Neuronal stem cell (in vitro differentiated cells): ENCODE measurements at regions not wholly inside any gene's neighbourhood (a gene's known extent, or its start where the extent isn't known, plus 50 kb on each side); places are given as distances from the start of the nearest gene placed in this dataset.
A peak's percentile ranks its signal among the peaks of the same experiment; 100 is the strongest.

Experiments
- DNase-seq: peaks from one replicate; pipeline ENCODE4 v3.0.0-alpha.2; 2013; ENCODE audit warnings: low spot score
- H2AFZ ChIP-seq: one replicate; pipeline ENCODE4 v1.6.1; 2013; ENCODE audit warnings: mild to moderate bottlenecking, low read length, inconsistent platforms
- H2AK5ac ChIP-seq: 2 replicates; pipeline ENCODE4 v1.6.1; 2013; ENCODE audit warnings: low read depth, mild to moderate bottlenecking, inconsistent platforms, low read length, moderate library complexity, mixed read lengths
- H2BK120ac ChIP-seq: 2 replicates; pipeline ENCODE4 v1.6.1; 2013; ENCODE audit warnings: low read depth, mild to moderate bottlenecking, inconsistent platforms, low read length, moderate library complexity, mixed read lengths
- H2BK12ac ChIP-seq: one replicate; pipeline ENCODE4 v1.6.1; 2013; ENCODE audit warnings: low read length, inconsistent platforms
- H2BK15ac ChIP-seq: 2 replicates; pipeline ENCODE4 v1.6.1; 2013; ENCODE audit warnings: mild to moderate bottlenecking, low read length, inconsistent platforms, mixed read lengths
- H2BK5ac ChIP-seq: one replicate; pipeline ENCODE4 v1.6.1; 2013; ENCODE audit warnings: inconsistent platforms, mild to moderate bottlenecking, low read length, moderate library complexity
- H3K14ac ChIP-seq: one replicate; pipeline ENCODE4 v1.6.1; 2013; ENCODE audit warnings: low read length, inconsistent platforms
- H3K18ac ChIP-seq: 2 replicates; pipeline ENCODE4 v1.6.1; 2013; ENCODE audit warnings: low read length, inconsistent platforms
- H3K23ac ChIP-seq: 2 replicates; pipeline ENCODE4 v1.6.1; 2013; ENCODE audit warnings: low read depth, mild to moderate bottlenecking, mixed read lengths, low read length, inconsistent platforms; ENCODE audit not compliant: poor library complexity
- H3K27ac ChIP-seq: replicated peaks from 3 replicates; pipeline ENCODE4 v1.5.1; 2013; ENCODE audit warnings: low read length, inconsistent platforms
- H3K27me3 ChIP-seq, 3 experiments: 2 replicates each; pipeline ENCODE4 v1.6.1; 2013; ENCODE audit warnings: low read length in 3 of 3, mild to moderate bottlenecking in 2 of 3, inconsistent platforms in 1 of 3, low read depth in 1 of 3, mixed read lengths in 1 of 3, moderate library complexity in 1 of 3; ENCODE audit not compliant: control insufficient read depth in 3 of 3, insufficient read depth in 3 of 3
- H3K36me3 ChIP-seq, 2 donors: replicated peaks in 1 of 2; 2 replicates each; pipeline ENCODE4 v1.6.1; 2013; ENCODE audit warnings: low read length in 2 of 2; ENCODE audit not compliant: control insufficient read depth in 2 of 2, insufficient read depth in 2 of 2
- H3K4ac ChIP-seq: 2 replicates; pipeline ENCODE4 v1.6.1; 2013; ENCODE audit warnings: inconsistent platforms, mild to moderate bottlenecking, low read length, moderate library complexity
- H3K4me1 ChIP-seq, 2 donors: 1 replicate in 1 of 2; 2 replicates in 1 of 2; pipeline ENCODE4 v1.6.1; 2013; ENCODE audit warnings: low read length in 2 of 2, low read depth in 1 of 2; ENCODE audit not compliant: control insufficient read depth in 2 of 2, insufficient read depth in 1 of 2
- H3K4me2 ChIP-seq: one replicate; pipeline ENCODE4 v1.6.1; 2013; ENCODE audit warnings: mild to moderate bottlenecking, low read length, inconsistent platforms; ENCODE audit not compliant: insufficient read depth, poor library complexity, severe bottlenecking
- H3K4me3 ChIP-seq, 2 donors: 2 replicates each; pipeline ENCODE4 v1.5.1; 2013; ENCODE audit warnings: low read length in 2 of 2, mild to moderate bottlenecking in 2 of 2, inconsistent platforms in 1 of 2, moderate library complexity in 1 of 2
- H3K79me1 ChIP-seq: one replicate; pipeline ENCODE4 v1.6.1; 2013; ENCODE audit warnings: low read depth, mild to moderate bottlenecking, inconsistent platforms, low read length, moderate library complexity
- H3K9ac ChIP-seq: one replicate; pipeline ENCODE4 v1.6.1; 2013; ENCODE audit warnings: mild to moderate bottlenecking, low read depth, low read length, inconsistent platforms; ENCODE audit not compliant: poor library complexity
- H3K9me3 ChIP-seq, 2 donors: replicated peaks in 1 of 2; 2 replicates each; pipeline versions ENCODE3 to v1.6.1; 2013; ENCODE audit warnings: low read length in 2 of 2, mild to moderate bottlenecking in 2 of 2, inconsistent platforms in 1 of 2, low read depth in 1 of 2, mixed read lengths in 1 of 2, moderate library complexity in 1 of 2; ENCODE audit not compliant: control insufficient read depth in 2 of 2, insufficient read depth in 1 of 2
- H4K8ac ChIP-seq: one replicate; pipeline ENCODE4 v1.6.1; 2013; ENCODE audit warnings: low read depth, mild to moderate bottlenecking, inconsistent platforms, low read length, moderate library complexity
- H4K91ac ChIP-seq: one replicate; pipeline ENCODE4 v1.6.1; 2013; ENCODE audit warnings: low read length, low read depth, mild to moderate bottlenecking, inconsistent platforms; ENCODE audit not compliant: poor library complexity
- WGBS, 2 donors: extraction: QIAGEN DNeasy Blood & Tissue Kit; methylation state at CpG; one replicate each; pipeline ENCODE4 v1.1.7; 2013; ENCODE audit warnings: missing lambda C conversion rate in 2 of 2, mixed read lengths in 1 of 2; ENCODE audit not compliant: insufficient read length in 2 of 2, insufficient replicate concordance in 1 of 2; ENCODE audit errors: extremely low coverage in 2 of 2; 5-methylcytosine and 5-hydroxymethylcytosine counted together

DNA sequence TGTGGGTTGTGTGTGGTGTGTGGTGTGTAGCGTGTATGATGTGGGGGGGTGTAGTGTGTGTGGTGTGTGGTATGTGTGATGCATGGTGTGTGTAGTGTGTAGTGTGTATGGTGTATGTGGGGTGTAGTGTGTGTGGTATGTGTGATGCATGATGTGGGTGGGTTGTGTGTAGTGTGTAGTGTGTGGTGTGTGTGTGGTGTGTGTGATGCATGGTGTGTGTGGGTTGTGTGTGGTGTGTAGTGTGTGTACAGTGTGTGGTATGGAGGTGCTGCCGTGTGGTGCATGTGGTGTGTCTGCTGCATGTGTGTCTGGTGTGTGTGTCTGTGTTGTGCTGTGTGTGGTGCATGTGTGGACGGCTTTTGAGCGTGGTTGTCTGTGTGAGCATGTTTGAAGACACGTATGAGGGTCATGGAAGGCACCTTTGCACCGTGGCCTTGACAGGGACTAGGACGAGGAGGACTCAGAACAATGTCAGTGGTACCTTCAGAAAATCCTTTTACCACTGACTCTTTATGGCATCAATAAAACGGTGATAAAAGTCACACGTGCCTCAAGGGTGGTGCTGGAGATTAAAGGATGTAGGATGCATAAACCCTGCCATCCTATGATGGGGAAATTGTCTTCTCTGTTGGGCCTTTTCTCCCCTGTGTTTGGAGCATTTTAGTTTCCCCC lies 328.7 kb upstream of the B3GAT1 start:
- H3K36me3 ChIP-seq = no peaks in the 10 kb centered on the region
- no peak overlapping the region for H2BK5ac ChIP-seq
- H2BK15ac ChIP-seq = no peak overlapping the region
- no peak overlapping the region for H2AFZ ChIP-seq
- WGBS, 2 donors = no CpG with 5 or more reads among the region's 9 CpGs
- H3K4me1 ChIP-seq = peaks cover 0 to 12% of the 10 kb centered on the region in 2 donors
- no peak overlapping the region for H2AK5ac ChIP-seq
- H2BK120ac ChIP-seq = no peak overlapping the region
- no peak overlapping the region for H3K4me2 ChIP-seq
- H2BK12ac ChIP-seq = peak overlapping the region; percentile 24
- H3K4me3 ChIP-seq = peak overlapping the region in 1 of 2 donors; percentile 68
- H3K9me3 ChIP-seq = peaks cover 0 to 3% of the 10 kb centered on the region in 2 donors
- H3K23ac ChIP-seq = peak overlapping the region; percentile 28
- H4K91ac ChIP-seq = peak overlapping the region; percentile 49
- H3K4ac ChIP-seq = no peak overlapping the region
- H3K79me1 ChIP-seq = no peaks in the 10 kb centered on the region
- H3K14ac ChIP-seq = peak overlapping the region; percentile 49
- peak overlapping the region; percentile 65 for H3K9ac ChIP-seq
- no peak for DNase-seq
- H4K8ac ChIP-seq = no peak overlapping the region
- peak overlapping the region; percentile 51 for H3K18ac ChIP-seq
- no peak overlapping the region for H3K27ac ChIP-seq
- H3K27me3 ChIP-seq = peaks cover 0 to 3% (median 0%) of the 10 kb centered on the region in 3 experiments

DNA sequence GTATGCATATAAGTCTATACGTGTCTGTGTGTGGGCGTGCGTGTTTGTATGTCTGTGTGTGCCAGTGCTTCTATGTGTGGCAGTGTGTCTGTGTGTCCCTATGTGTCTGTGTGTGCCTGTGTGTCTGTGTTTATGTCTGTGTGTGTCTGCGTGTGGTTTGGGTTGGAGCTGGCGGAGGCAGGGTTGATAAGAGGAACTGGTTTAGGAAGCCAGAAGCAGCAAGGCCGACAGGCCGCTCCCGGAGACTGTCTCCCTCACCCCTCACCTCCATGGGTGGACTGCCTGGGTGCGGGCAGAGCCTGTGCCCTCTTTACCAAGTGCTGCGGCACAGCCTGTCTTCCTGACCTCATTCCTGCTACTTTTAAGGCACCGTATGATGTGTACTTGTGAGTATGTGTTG lies 327.1 kb upstream of the B3GAT1 start:
- Histone ChIP-seq H4K8ac (no peak overlapping the region), H3K27me3 (peaks cover 0 to 3% (median 0%) of the 10 kb centered on the region in 3 experiments), H2AFZ (no peak overlapping the region), H3K14ac (no peak overlapping the region), H3K4me3 (peak overlapping the region in 1 of 2 donors; percentile 56), H2BK12ac (no peak overlapping the region), H4K91ac (no peak overlapping the region), H2BK120ac (no peak overlapping the region), H3K36me3 (no peaks in the 10 kb centered on the region), H2BK15ac (no peak overlapping the region), H3K79me1 (no peaks in the 10 kb centered on the region), H3K18ac (no peak overlapping the region), H3K23ac (peak overlapping the region; percentile 37), H2BK5ac (no peak overlapping the region), H3K4ac (peak overlapping the region; percentile 27), H2AK5ac (no peak overlapping the region), H3K9me3 (peaks cover 0 to 3% of the 10 kb centered on the region in 2 donors), H3K4me1 (peaks cover 0 to 12% of the 10 kb centered on the region in 2 donors), H3K27ac (no peak overlapping the region), H3K9ac (no peak overlapping the region), H3K4me2 (no peak overlapping the region)
- no peak for DNase-seq
- WGBS, 2 donors = no CpG with 5 or more reads among the region's 11 CpGs

DNA sequence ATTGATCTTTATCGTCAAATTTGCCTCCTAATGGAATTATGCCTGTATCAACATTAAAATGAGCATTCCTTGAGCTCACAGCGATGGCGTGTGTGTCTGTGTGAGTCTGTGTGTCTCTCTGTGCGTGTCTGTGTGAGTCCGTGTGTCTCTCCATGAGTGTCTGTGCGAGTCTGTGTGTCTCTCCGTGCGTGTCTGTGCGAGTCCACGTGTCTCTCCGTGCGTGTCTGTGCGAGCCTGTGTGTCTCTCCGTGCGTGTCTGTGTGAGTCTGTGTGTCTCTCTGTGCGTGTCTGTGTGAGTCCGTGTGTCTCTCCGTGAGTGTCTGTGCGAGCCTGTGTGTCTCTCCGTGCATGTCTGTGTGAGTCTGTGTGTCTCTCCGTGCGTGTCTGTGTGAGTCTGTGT lies 326.5 kb upstream of the B3GAT1 start:
- H3K4me1 ChIP-seq = peaks cover 0 to 12% of the 10 kb centered on the region in 2 donors
- H3K23ac ChIP-seq = peak overlapping the region; percentile 6
- H3K18ac ChIP-seq = peak overlapping the region; percentile 60
- no peak overlapping the region for H2BK5ac ChIP-seq
- H3K14ac ChIP-seq = no peak overlapping the region
- no peaks in the 10 kb centered on the region for H3K36me3 ChIP-seq
- peaks cover 0 to 3% of the 10 kb centered on the region in 2 donors for H3K9me3 ChIP-seq
- no peak overlapping the region for H3K9ac ChIP-seq
- no peak overlapping the region for H2BK15ac ChIP-seq
- H3K27ac ChIP-seq = no peak overlapping the region
- no peak overlapping the region for H3K4ac ChIP-seq
- H3K27me3 ChIP-seq = peaks cover 0 to 3% (median 0%) of the 10 kb centered on the region in 3 experiments
- H3K79me1 ChIP-seq = no peaks in the 10 kb centered on the region
- no peak overlapping the region for H2BK12ac ChIP-seq
- H2AK5ac ChIP-seq = no peak overlapping the region
- no peak overlapping the region for H3K4me2 ChIP-seq
- DNase-seq = no peak
- no peak overlapping the region for H3K4me3 ChIP-seq
- no peak overlapping the region for H2AFZ ChIP-seq
- no peak overlapping the region for H4K91ac ChIP-seq
- H4K8ac ChIP-seq = no peak overlapping the region
- WGBS, 2 donors = no CpG with 5 or more reads among the region's 22 CpGs
- no peak overlapping the region for H2BK120ac ChIP-seq

DNA sequence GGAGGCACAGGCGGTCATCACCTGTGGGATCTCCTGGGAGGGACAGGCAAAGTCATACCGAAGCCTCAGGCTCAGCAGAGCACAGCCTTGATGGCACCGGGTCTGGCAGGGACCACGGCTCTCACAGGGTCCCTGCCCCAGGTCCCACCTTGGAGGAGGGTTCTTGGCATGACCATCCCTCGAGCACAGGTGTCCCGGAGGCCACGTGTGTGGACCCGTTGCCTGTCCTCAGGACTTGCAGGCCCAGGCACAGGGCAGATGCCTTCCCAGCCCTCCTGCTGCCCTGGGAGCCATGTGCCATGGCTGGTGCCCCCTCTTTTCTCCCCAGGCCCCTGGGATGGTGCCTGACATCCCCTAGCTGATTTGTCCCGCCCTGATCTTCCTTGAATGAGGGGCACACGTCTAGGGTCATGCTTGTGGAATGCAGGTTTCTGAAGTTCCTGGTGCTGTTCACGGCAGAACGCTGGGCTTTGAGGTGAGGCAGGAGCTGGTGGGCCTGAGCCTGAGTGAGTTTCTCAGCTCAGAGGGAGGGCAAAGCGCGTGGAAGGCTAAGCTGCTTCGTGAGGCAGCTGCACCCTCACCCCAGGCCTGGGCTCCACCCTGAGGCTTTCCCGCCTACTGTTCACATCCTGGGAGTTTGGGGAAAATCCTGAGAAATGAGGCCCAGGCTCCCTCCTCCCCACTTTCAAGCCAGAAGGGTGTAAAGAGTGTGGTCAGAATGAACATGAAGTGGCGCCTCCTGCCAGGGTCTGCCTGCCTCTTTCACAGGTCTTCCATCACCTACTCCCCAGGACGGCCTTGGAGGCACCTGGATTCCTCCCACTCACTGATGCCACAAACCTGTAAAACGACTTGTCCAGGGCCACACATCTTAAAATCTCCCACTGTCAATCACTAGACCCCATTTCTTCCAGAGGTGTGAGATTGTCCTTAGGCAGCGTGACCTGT lies 325.8 kb upstream of the B3GAT1 start:
- Histone ChIP-seq H3K27me3 (peaks cover 0 to 3% (median 0%) of the 10 kb centered on the region in 3 experiments), H3K4ac (no peak overlapping the region), H3K4me1 (peaks cover 0 to 10% of the 10 kb centered on the region in 2 donors), H4K91ac (no peak overlapping the region), H2BK120ac (no peak overlapping the region), H3K4me2 (no peak overlapping the region), H3K14ac (no peak overlapping the region), H2AK5ac (peak overlapping the region; percentile 94), H3K23ac (peak overlapping the region; percentile 28), H2BK5ac (no peak overlapping the region), H3K9me3 (peaks cover 0 to 3% of the 10 kb centered on the region in 2 donors), H3K9ac (no peak overlapping the region), H3K79me1 (no peaks in the 10 kb centered on the region), H2AFZ (no peak overlapping the region), H3K18ac (peak overlapping the region; percentile 87), H2BK12ac (peak overlapping the region; percentile 46), H3K4me3 (peak overlapping the region in 1 of 2 donors; percentile 13), H3K27ac (peak overlapping the region; percentile 31), H4K8ac (no peak overlapping the region), H3K36me3 (no peaks in the 10 kb centered on the region), H2BK15ac (peak overlapping the region; percentile 95)
- WGBS, 2 donors = no CpG with 5 or more reads among the region's 20 CpGs
- no peak for DNase-seq
